Epithelial cell of esophagus (primary cell): ENCODE measurements at regions not wholly inside any gene's neighbourhood (a gene's known extent, or its start where the extent isn't known, plus 50 kb on each side); places are given as distances from the start of the nearest gene placed in this dataset.

Source experiments
- DNase-seq: peaks from one replicate; pipeline ENCODE4 v3.0.0; 2010; ENCODE audit warnings: low read depth
- H3K4me3 ChIP-seq: 2 replicates; pipeline ENCODE4 v1.5.1; 2011; ENCODE audit warnings: mild to moderate bottlenecking, low read length, control low read depth
- TF ChIP-seq, protein P1 (sequence below): IDR thresholded peaks from 2 replicates; pipeline ENCODE4 v1.5.1; 2011; ENCODE audit warnings: low read depth, mild to moderate bottlenecking, low read length, control low read depth, inconsistent platforms; ENCODE audit not compliant: insufficient read depth; ENCODE audit errors: missing control alignments

DNA sequence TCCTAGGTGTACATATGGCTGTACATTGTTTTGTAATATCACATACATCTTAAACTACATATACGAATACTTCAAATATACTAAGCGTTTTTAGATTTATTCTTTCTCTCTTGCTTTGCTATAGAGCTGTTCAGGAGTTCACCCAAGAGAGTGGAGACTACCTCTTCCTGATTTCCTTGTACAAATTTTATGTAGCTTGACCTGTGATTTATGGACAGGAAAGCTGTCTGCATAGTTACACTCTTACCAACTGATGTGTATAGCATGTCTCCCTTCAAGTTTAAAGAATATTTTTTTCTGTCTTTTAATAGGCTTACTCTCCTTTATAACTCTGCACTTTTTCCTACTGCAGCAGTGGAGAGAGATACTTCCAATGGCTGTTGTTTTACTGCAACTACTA is 428.7 kb downstream of the NDFIP2 start:
- H3K4me3 ChIP-seq = no peak overlapping the region
- DNase-seq = no peak
- TF ChIP-seq, protein P1, sequence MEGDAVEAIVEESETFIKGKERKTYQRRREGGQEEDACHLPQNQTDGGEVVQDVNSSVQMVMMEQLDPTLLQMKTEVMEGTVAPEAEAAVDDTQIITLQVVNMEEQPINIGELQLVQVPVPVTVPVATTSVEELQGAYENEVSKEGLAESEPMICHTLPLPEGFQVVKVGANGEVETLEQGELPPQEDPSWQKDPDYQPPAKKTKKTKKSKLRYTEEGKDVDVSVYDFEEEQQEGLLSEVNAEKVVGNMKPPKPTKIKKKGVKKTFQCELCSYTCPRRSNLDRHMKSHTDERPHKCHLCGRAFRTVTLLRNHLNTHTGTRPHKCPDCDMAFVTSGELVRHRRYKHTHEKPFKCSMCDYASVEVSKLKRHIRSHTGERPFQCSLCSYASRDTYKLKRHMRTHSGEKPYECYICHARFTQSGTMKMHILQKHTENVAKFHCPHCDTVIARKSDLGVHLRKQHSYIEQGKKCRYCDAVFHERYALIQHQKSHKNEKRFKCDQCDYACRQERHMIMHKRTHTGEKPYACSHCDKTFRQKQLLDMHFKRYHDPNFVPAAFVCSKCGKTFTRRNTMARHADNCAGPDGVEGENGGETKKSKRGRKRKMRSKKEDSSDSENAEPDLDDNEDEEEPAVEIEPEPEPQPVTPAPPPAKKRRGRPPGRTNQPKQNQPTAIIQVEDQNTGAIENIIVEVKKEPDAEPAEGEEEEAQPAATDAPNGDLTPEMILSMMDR = no peak

DNA sequence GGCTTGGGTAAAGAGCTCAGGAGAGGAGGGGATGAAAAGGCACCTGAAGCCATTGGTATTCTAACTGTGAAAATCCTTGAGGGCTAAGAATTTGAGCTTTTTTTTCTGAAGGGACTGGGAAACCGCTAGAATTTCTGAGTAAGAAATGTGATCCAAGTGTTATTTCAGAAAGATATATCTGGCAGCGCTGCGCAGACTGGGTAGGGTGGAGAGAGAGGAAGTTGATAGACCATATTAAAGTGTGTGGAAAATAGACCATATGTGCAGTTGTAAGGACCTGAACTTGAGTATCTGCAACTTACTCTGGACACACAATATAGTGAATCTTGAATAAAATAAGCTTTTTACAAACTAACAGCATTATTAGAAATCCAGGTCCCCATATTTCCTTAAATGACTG is 427.4 kb downstream of the NDFIP2 start:
- H3K4me3 ChIP-seq = no peak overlapping the region
- no peak for DNase-seq
- TF ChIP-seq, protein P1 = no peak

DNA sequence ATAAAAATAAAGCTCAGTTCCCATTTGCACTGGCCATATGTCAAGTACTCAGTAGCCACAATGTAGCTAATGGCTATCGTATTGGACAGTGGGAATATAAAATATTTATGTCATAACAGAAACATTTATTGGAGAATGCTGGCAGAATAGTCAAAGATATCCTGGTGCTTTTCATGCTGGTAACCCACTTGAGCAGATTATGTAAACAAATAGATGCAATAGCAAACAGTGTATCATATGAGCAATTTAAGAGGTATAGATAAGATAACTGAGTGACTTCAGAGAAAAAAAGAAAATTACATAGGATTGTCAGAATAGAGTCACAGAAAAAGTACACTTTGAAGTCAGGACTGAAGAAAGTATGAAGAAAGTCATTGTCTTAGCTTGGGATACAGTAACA is 426.6 kb downstream of the NDFIP2 start:
- TF ChIP-seq, protein P1 = no peak
- no peak for DNase-seq
- H3K4me3 ChIP-seq = no peak overlapping the region

DNA sequence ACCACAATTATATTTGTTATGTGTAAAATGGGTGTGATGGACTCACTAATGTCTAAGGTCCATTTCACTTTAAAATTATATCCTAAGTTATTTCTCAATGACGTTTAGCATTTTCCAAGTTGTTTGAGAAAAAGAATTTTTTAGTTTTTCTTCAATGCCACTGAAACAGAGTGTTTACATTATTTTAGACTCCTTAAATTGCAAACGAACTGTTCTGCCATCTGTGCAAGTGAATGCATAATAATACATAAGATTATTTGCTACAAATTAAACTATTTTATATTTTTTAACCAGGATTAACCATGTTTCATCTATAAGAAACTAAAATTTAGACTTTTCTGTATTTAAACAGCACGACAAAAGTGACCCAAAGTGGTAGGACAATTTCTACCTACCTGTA is 425.4 kb downstream of the NDFIP2 start:
- TF ChIP-seq, protein P1 = no peak
- no peak for DNase-seq
- no peak overlapping the region for H3K4me3 ChIP-seq

DNA sequence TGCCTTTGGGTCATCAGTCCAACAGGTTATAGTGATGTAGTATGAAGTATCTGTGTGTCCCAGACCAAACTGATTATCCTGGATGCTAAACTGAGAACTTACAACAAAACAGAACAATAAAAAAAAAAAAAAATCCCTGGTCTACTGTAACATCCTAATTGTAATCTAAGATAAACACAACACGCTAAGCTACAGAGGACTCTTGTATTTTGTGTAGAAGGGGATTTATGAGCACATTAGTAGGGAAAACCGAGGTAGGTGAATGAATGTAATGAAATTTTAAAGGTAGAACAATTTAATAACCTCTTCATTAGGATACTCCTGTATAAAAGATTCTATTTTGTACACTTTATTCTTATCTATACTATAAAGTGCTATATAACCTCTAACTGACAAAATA is 424.1 kb downstream of the NDFIP2 start:
- H3K4me3 ChIP-seq = no peak overlapping the region
- DNase-seq = no peak
- TF ChIP-seq, protein P1 = no peak

DNA sequence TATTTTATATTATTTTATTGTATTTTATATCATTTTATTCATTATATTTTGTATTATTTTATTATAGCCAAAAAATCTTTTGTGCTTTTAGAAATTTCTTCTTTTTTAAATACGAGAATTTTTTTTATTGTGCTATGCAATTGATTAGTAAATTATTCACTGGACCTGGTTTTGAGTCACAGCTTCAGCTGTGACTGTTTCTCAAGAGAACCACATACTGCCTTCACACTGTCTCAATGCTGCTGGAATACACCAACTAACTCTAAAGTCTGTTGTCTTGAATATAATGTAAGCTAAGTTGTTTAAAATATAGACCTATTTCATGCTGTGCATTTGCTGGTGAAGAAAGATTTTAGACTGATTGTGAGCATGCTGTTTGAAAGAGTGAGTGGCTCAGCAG is 423.6 kb downstream of the NDFIP2 start:
- TF ChIP-seq, protein P1 = no peak
- no peak for DNase-seq
- no peak overlapping the region for H3K4me3 ChIP-seq

DNA sequence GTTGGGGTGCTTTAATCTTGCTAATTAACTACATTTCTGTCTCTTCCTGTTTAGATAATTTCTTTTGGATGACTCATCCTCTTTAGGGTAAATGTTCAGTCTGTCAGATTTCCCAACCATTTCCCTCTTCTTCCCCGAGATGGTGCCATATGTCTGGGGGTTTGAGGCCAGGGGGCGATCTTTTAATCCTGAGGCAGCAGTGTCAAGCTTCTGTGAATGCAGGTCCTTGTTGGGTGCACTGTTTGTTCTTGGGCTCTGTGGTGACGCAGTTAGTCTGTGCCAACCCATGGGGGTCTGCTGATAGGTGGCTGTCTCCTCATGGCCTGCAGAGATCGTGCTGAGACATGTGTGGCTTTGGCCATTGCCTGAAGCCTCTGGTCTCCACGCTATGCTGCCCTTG is 420.4 kb downstream of the NDFIP2 start:
- peak; percentile 10 for DNase-seq
- no peak overlapping the region for H3K4me3 ChIP-seq
- TF ChIP-seq, protein P1 = no peak
